WI38 (cell line): ENCODE measurements at regions not wholly inside any gene's neighbourhood (a gene's known extent, or its start where the extent isn't known, plus 50 kb on each side); places are given as distances from the start of the nearest gene placed in this dataset.

Experiments
- H3K4me3 ChIP-seq: 2 replicates; pipeline ENCODE4 v1.5.1; 2011; ENCODE audit warnings: low read depth, mild to moderate bottlenecking, control low read depth, low read length
- CTCF ChIP-seq: IDR thresholded peaks from 2 replicates; pipeline ENCODE4 v1.5.1; 2012; ENCODE audit warnings: low read depth, mild to moderate bottlenecking, control low read depth, low read length

GRCh38 chr3:34934660-34935059 lies 704.7 kb upstream of the ARPP21 start:
- TF ChIP-seq CTCF: no peak
- no peak overlapping the region for H3K4me3 ChIP-seq

GRCh38 chr3:34938784-34939183 lies 700.5 kb upstream of the ARPP21 start:
- TF ChIP-seq CTCF: no peak
- H3K4me3 ChIP-seq: no peak overlapping the region

GRCh38 chr3:34942256-34942655 lies 697.1 kb upstream of the ARPP21 start:
- no peak for TF ChIP-seq CTCF
- no peak overlapping the region for H3K4me3 ChIP-seq

GRCh38 chr3:34947834-34948233 lies 691.5 kb upstream of the ARPP21 start:
- no peak overlapping the region for H3K4me3 ChIP-seq
- TF ChIP-seq CTCF: no peak

- H3K4me3 ChIP-seq: no peak overlapping the region
- no peak for TF ChIP-seq CTCF
These were observed 690.8 kb upstream of the ARPP21 start for GRCh38 chr3:34948517-34948916.

- TF ChIP-seq CTCF: no peak
- no peak overlapping the region for H3K4me3 ChIP-seq
These were observed 683.6 kb upstream of the ARPP21 start for GRCh38 chr3:34955680-34956079.

- TF ChIP-seq CTCF: no peak
- no peak overlapping the region for H3K4me3 ChIP-seq
These were observed 682.8 kb upstream of the ARPP21 start for GRCh38 chr3:34956511-34956910.
